ENCODE measurements at regions not wholly inside any gene's neighbourhood (a gene's known extent, or its start where the extent isn't known, plus 50 kb on each side); places are given as distances from the start of the nearest gene placed in this dataset.

DNA sequence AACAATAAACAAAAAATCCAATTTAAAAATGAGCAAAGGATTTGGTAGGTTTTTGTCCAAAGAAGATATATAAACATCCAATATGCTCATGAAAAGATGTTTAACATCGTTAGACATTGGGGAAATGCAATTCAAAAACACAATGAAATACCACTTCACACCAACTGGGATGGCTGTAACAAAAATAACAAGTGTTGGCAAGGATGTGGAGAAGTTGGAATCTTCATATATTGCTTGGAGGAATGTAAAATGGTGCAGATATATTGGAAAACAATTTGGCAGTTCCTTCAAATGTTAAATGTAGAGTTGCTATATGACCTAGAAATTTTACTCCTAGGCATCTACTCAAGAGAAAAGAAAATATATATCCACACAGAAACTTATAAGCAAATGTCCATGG, 224.3 kb downstream of the AUH start:
- TF ChIP-seq EZH2 (IDR thresholded peaks at IDR 0.05): no peak
- TF ChIP-seq POLR2AphosphoS5 (IDR thresholded peaks at IDR 0.05; ENCODE audit: borderline replicate concordance, low read depth, low read length): no peak
